Forelimb muscle (tissue), 1 donor: ENCODE measurements at regions not wholly inside any gene's neighbourhood (a gene's known extent, or its start where the extent isn't known, plus 50 kb on each side); places are given as distances from the start of the nearest gene placed in this dataset.

Source experiments
- DNase-seq: peaks from one replicate; pipeline ENCODE4 v3.0.0-alpha.2; 2013; ENCODE audit warnings: low read depth

- DNase-seq = no peak
These were observed 152.0 kb downstream of the KCNA5 start for GRCh38 chr12:5195691-5196090.

- DNase-seq = no peak
These were observed 153.5 kb downstream of the KCNA5 start for GRCh38 chr12:5197131-5197530.

- no peak for DNase-seq
These were observed 154.0 kb downstream of the KCNA5 start for GRCh38 chr12:5197656-5198055.

- DNase-seq = no peak
These were observed 156.8 kb downstream of the KCNA5 start for GRCh38 chr12:5200278-5201087.

- no peak for DNase-seq
These were observed 158.0 kb downstream of the KCNA5 start for GRCh38 chr12:5201554-5202218.

- DNase-seq = no peak
These were observed 159.6 kb downstream of the KCNA5 start for GRCh38 chr12:5203274-5203673.

- no peak for DNase-seq
These were observed 160.0 kb downstream of the KCNA5 start for GRCh38 chr12:5203720-5204119.

GRCh38 chr12:5204271-5204670 is 160.6 kb downstream of the KCNA5 start:
- no peak for DNase-seq

- no peak for DNase-seq
These were observed 161.2 kb downstream of the KCNA5 start for GRCh38 chr12:5204831-5205230.

- DNase-seq = no peak
These were observed 162.9 kb downstream of the KCNA5 start for GRCh38 chr12:5206401-5207175.

GRCh38 chr12:5210179-5210922 is 166.7 kb downstream of the KCNA5 start:
- DNase-seq = no peak

GRCh38 chr12:5210923-5211290 is 167.2 kb downstream of the KCNA5 start:
- no peak for DNase-seq

GRCh38 chr12:5213336-5213735 is 169.7 kb downstream of the KCNA5 start:
- DNase-seq = no peak

- no peak for DNase-seq
These were observed 170.3 kb downstream of the KCNA5 start for GRCh38 chr12:5213990-5214389.

- DNase-seq = no peak
These were observed 174.3 kb downstream of the KCNA5 start for GRCh38 chr12:5217936-5218335.

- DNase-seq = no peak
These were observed 176.4 kb downstream of the KCNA5 start for GRCh38 chr12:5220099-5220498.

GRCh38 chr12:5220835-5221234 is 177.2 kb downstream of the KCNA5 start:
- no peak for DNase-seq

- no peak for DNase-seq
These were observed 178.4 kb downstream of the KCNA5 start for GRCh38 chr12:5222011-5222461.

GRCh38 chr12:5222729-5223128 is 179.1 kb downstream of the KCNA5 start:
- DNase-seq = no peak

- DNase-seq = no peak
These were observed 180.2 kb downstream of the KCNA5 start for GRCh38 chr12:5223881-5224280.

- no peak for DNase-seq
These were observed 182.9 kb downstream of the KCNA5 start for GRCh38 chr12:5226581-5226980.
